Ovary (tissue), 3 donors: ENCODE measurements at regions not wholly inside any gene's neighbourhood (a gene's known extent, or its start where the extent isn't known, plus 50 kb on each side); places are given as distances from the start of the nearest gene placed in this dataset.

Experiments
- CTCF ChIP-seq, 3 donors: fragments of 450-650 bp in 2 of 3; fragments of 200-600 bp in 1 of 3; IDR thresholded peaks; one replicate each; pipeline versions ENCODE4 v1.5.1 to v1.8.0; 2016 to 2022; ENCODE audit warnings: antibody characterized with exemption in 3 of 3, mild to moderate bottlenecking in 1 of 3
- EP300 ChIP-seq: sonication (generic); formaldehyde crosslinking; IDR thresholded peaks from one replicate; pipeline ENCODE4 v1.6.1; 2017; ENCODE audit warnings: antibody characterized with exemption
- POLR2A ChIP-seq: fragments of 450-650 bp; IDR thresholded peaks from one replicate; pipeline ENCODE4 v1.6.1; 2017; ENCODE audit warnings: antibody characterized with exemption, mild to moderate bottlenecking, moderate library complexity
- donor health status: DM: no; HTN: no; CAD: no.

DNA sequence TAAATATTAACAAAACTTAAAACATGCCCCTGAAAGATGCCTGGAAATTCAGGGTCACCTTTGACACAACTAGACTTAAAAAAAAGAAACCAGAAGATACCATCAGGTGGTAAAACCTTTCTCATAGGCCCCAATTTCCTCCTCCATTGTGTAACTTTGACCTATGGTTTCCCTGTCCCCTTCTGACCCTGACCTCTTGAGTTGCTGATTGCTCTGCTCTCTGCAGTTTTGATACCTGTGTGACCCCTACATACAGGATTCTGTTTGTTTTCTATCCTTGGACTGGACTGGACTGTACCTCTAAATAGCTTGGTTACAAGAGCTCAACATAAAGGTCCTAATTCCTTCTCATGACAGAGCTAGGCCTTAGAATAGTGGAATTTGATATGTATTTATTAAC, 220.6 kb downstream of the ZIC4 start:
- TF ChIP-seq POLR2A = no peak
- no peak for TF ChIP-seq CTCF (IDR thresholded peaks at IDR 0.05)
- no peak for TF ChIP-seq EP300
